ENCODE measurements at regions not wholly inside any gene's neighbourhood (a gene's known extent, or its start where the extent isn't known, plus 50 kb on each side); places are given as distances from the start of the nearest gene placed in this dataset.

GRCh38 chr9:118129541-118129940, 425.3 kb downstream of the TLR4 start:
- no peak for TF ChIP-seq CTCF (IDR thresholded peaks at IDR 0.05; ENCODE audit: unreplicated experiment)
- Mint-ChIP-seq H3K27ac (no peak overlapping the region), H3K27me3 (no peaks in the 10 kb centered on the region), H3K4me3 (ENCODE audit: low read depth) (no peak overlapping the region), H3K36me3 (ENCODE audit: insufficient read depth) (no peaks in the 10 kb centered on the region), H3K9me3 (ENCODE audit: low read depth) (peaks cover 3% of the 10 kb centered on the region), H3K4me1 (ENCODE audit: low read depth) (peaks cover 9% of the 10 kb centered on the region)
- DNase-seq (ENCODE audit: low spot score, unreplicated experiment) = no peak

GRCh38 chr9:118148990-118149389, 444.8 kb downstream of the TLR4 start:
- no peak for DNase-seq (ENCODE audit: low spot score, unreplicated experiment)
- H3K9me3 Mint-ChIP-seq (ENCODE audit: low read depth) = no peaks in the 10 kb centered on the region

GRCh38 chr9:118156846-118157245, 452.6 kb downstream of the TLR4 start:
- no peaks in the 10 kb centered on the region for H3K4me1 Mint-ChIP-seq (ENCODE audit: low read depth)
- H3K4me3 Mint-ChIP-seq (ENCODE audit: low read depth) = no peak overlapping the region
- peaks cover 10% of the 10 kb centered on the region for H3K27me3 Mint-ChIP-seq
- H3K9me3 Mint-ChIP-seq (ENCODE audit: low read depth) = no peaks in the 10 kb centered on the region
- no peak overlapping the region for H3K27ac Mint-ChIP-seq
- TF ChIP-seq CTCF (IDR thresholded peaks at IDR 0.05; ENCODE audit: unreplicated experiment) = no peak
- DNase-seq (ENCODE audit: low spot score, unreplicated experiment) = no peak
- H3K36me3 Mint-ChIP-seq (ENCODE audit: insufficient read depth) = no peaks in the 10 kb centered on the region

More at GRCh38 chr9:118148990-118149389, 444.8 kb downstream of the TLR4 start:
- Mint-ChIP-seq H3K36me3 (ENCODE audit: insufficient read depth) (no peaks in the 10 kb centered on the region), H3K4me1 (ENCODE audit: low read depth) (no peaks in the 10 kb centered on the region), H3K27ac (no peak overlapping the region), H3K27me3 (no peaks in the 10 kb centered on the region), H3K4me3 (ENCODE audit: low read depth) (no peak overlapping the region)
- no peak for TF ChIP-seq CTCF (IDR thresholded peaks at IDR 0.05; ENCODE audit: unreplicated experiment)

- TF ChIP-seq CTCF (IDR thresholded peaks at IDR 0.05; ENCODE audit: unreplicated experiment) = no peak
- no peaks in the 10 kb centered on the region for H3K9me3 Mint-ChIP-seq (ENCODE audit: low read depth)
Measured at GRCh38 chr9:118162716-118163115, 458.5 kb downstream of the TLR4 start.

GRCh38 chr9:118163751-118164150, 459.5 kb downstream of the TLR4 start:
- Mint-ChIP-seq H3K4me1 (ENCODE audit: low read depth) (peaks cover 2% of the 10 kb centered on the region), H3K27me3 (peaks cover 18% of the 10 kb centered on the region), H3K4me3 (ENCODE audit: low read depth) (no peak overlapping the region), H3K27ac (no peak overlapping the region), H3K36me3 (ENCODE audit: insufficient read depth) (no peaks in the 10 kb centered on the region), H3K9me3 (ENCODE audit: low read depth) (no peaks in the 10 kb centered on the region)
- no peak for DNase-seq (ENCODE audit: low spot score, unreplicated experiment)
- no peak for TF ChIP-seq CTCF (IDR thresholded peaks at IDR 0.05; ENCODE audit: unreplicated experiment)

More at GRCh38 chr9:118162716-118163115, 458.5 kb downstream of the TLR4 start:
- no peak for DNase-seq (ENCODE audit: low spot score, unreplicated experiment)
- no peak overlapping the region for H3K27ac Mint-ChIP-seq
- H3K36me3 Mint-ChIP-seq (ENCODE audit: insufficient read depth) = no peaks in the 10 kb centered on the region
- no peak overlapping the region for H3K4me3 Mint-ChIP-seq (ENCODE audit: low read depth)
- H3K27me3 Mint-ChIP-seq = peaks cover 18% of the 10 kb centered on the region
- H3K4me1 Mint-ChIP-seq (ENCODE audit: low read depth) = peaks cover 2% of the 10 kb centered on the region

All from progenitor cell of endocrine pancreas (in vitro differentiated cells).